Neutrophil (primary cell): ENCODE measurements at regions not wholly inside any gene's neighbourhood (a gene's known extent, or its start where the extent isn't known, plus 50 kb on each side); places are given as distances from the start of the nearest gene placed in this dataset.
"Not testable (repeated sequence)": the region's sequence is repeated elsewhere in the genome, so short reads cannot be mapped to it uniquely, and the experiment has no call there.

Source experiments
- H3K27ac ChIP-seq: fragments of 200-600 bp; sonication (generic); 2 replicates; pipeline ENCODE4 v1.5.1; 2016; ENCODE audit warnings: mild to moderate bottlenecking, moderate library complexity
- H3K27me3 ChIP-seq: fragments of 200-600 bp; sonication (generic); 2 replicates; pipeline ENCODE4 v1.6.0; 2016; ENCODE audit warnings: mild to moderate bottlenecking
- H3K36me3 ChIP-seq: fragments of 200-600 bp; sonication (generic); 2 replicates; pipeline ENCODE4 v1.5.1; 2017
- H3K4me1 ChIP-seq, 2 experiments: fragments of 200-600 bp in 1 of 2; sonication (generic) in 1 of 2; 1 replicate in 1 of 2; 2 replicates in 1 of 2; pipeline versions ENCODE4 v1.5.1 to v1.6.1; 2013 to 2016; ENCODE audit warnings: low read depth in 1 of 2, low read length in 1 of 2, mild to moderate bottlenecking in 1 of 2, moderate library complexity in 1 of 2; ENCODE audit not compliant: control insufficient read depth in 1 of 2, insufficient read depth in 1 of 2
- H3K4me3 ChIP-seq, 2 experiments: fragments of 200-600 bp in 1 of 2; sonication (generic) in 1 of 2; 1 replicate in 1 of 2; 2 replicates in 1 of 2; pipeline ENCODE4 v1.5.1; 2013 to 2016; ENCODE audit warnings: low read depth in 1 of 2, low read length in 1 of 2, mild to moderate bottlenecking in 1 of 2, moderate library complexity in 1 of 2
- H3K9me3 ChIP-seq: fragments of 200-600 bp; sonication (generic); 2 replicates; pipeline ENCODE4 v1.5.1; 2016
- CTCF ChIP-seq: fragments of 200-600 bp; sonication (generic); IDR thresholded peaks from 2 replicates; pipeline ENCODE4 v1.5.1; 2016; ENCODE audit warnings: antibody characterized with exemption

- H3K27me3 ChIP-seq, result no peaks in the 10 kb centered on the region
- H3K9me3 ChIP-seq, result no peaks in the 10 kb centered on the region
- TF ChIP-seq CTCF, result no peak
- H3K36me3 ChIP-seq, result no peaks in the 10 kb centered on the region
- H3K4me1 ChIP-seq, result no peaks in the 10 kb centered on the region
- no peak overlapping the region for H3K27ac ChIP-seq
- no peak overlapping the region for H3K4me3 ChIP-seq
Observed at GRCh38 chr5:1733369-1733768, 66.3 kb downstream of the MRPL36 start.

GRCh38 chr5:1732945-1733344 is 66.7 kb downstream of the MRPL36 start:
- H3K4me3 ChIP-seq, result no peak overlapping the region
- H3K9me3 ChIP-seq, result no peaks in the 10 kb centered on the region
- no peaks in the 10 kb centered on the region for H3K36me3 ChIP-seq
- TF ChIP-seq CTCF, result no peak
- no peak overlapping the region for H3K27ac ChIP-seq
- H3K27me3 ChIP-seq, result no peaks in the 10 kb centered on the region
- H3K4me1 ChIP-seq, result no peaks in the 10 kb centered on the region

- Histone ChIP-seq H3K36me3 (no peaks in the 10 kb centered on the region), H3K9me3 (no peaks in the 10 kb centered on the region), H3K27me3 (no peaks in the 10 kb centered on the region), H3K4me3 (no peak overlapping the region), H3K4me1 (no peaks in the 10 kb centered on the region), H3K27ac (no peak overlapping the region)
- no peak for TF ChIP-seq CTCF
Observed at GRCh38 chr5:1732238-1732941, 67.2 kb downstream of the MRPL36 start.

GRCh38 chr5:1731855-1732237 is 67.8 kb downstream of the MRPL36 start:
- H3K36me3 ChIP-seq, H3K27me3 ChIP-seq, H3K4me1 ChIP-seq, H3K27ac ChIP-seq, H3K4me3 ChIP-seq, H3K9me3 ChIP-seq: not testable (repeated sequence)

GRCh38 chr5:1731091-1731639 is 68.5 kb downstream of the MRPL36 start:
- TF ChIP-seq CTCF, result no peak
- Histone ChIP-seq H3K4me3 (no peak overlapping the region), H3K36me3 (no peaks in the 10 kb centered on the region)

GRCh38 chr5:1730487-1730847 is 69.2 kb downstream of the MRPL36 start:
- H3K36me3 ChIP-seq, result no peaks in the 10 kb centered on the region
- no peak overlapping the region for H3K27ac ChIP-seq
- H3K27me3 ChIP-seq, result peaks cover 15% of the 10 kb centered on the region
- no peak overlapping the region for H3K4me3 ChIP-seq
- no peaks in the 10 kb centered on the region for H3K4me1 ChIP-seq
- no peaks in the 10 kb centered on the region for H3K9me3 ChIP-seq
- TF ChIP-seq CTCF, result no peak

More at GRCh38 chr5:1731091-1731639, 68.5 kb downstream of the MRPL36 start:
- Histone ChIP-seq H3K27me3 (peaks cover 8% of the 10 kb centered on the region), H3K9me3 (no peaks in the 10 kb centered on the region), H3K27ac (no peak overlapping the region), H3K4me1 (no peaks in the 10 kb centered on the region)
